HepG2 (cell line): ENCODE measurements at regions not wholly inside any gene's neighbourhood (a gene's known extent, or its start where the extent isn't known, plus 50 kb on each side); places are given as distances from the start of the nearest gene placed in this dataset.

Experiments
- CBX5 ChIP-seq: sonication (generic); formaldehyde crosslinking; IDR thresholded peaks from 2 replicates; pipeline ENCODE4 v1.4.0; 2020; ENCODE audit warnings: missing genetic modification reagents, borderline replicate concordance
- CENPBD1 ChIP-seq: sonication (generic); formaldehyde crosslinking; IDR thresholded peaks from 2 replicates; pipeline ENCODE4 v1.8.0; 2022; ENCODE audit warnings: missing genetic modification reagents, low read depth, mild to moderate bottlenecking, borderline replicate concordance
- CHCHD3 ChIP-seq: sonication (generic); formaldehyde crosslinking; IDR thresholded peaks from 2 replicates; pipeline ENCODE4 v1.8.0; 2022; ENCODE audit warnings: mild to moderate bottlenecking, missing genetic modification reagents, moderate library complexity
- DMTF1 ChIP-seq: sonication (generic); formaldehyde crosslinking; IDR thresholded peaks from 2 replicates; pipeline ENCODE4 v1.4.0; 2020; ENCODE audit warnings: mild to moderate bottlenecking, missing genetic modification reagents
- HIVEP1 ChIP-seq: sonication (generic); formaldehyde crosslinking; IDR thresholded peaks from 2 replicates; pipeline ENCODE4 v1.4.0; 2020; ENCODE audit warnings: mild to moderate bottlenecking, missing genetic modification reagents
- MED1 ChIP-seq: sonication (generic); formaldehyde crosslinking; IDR thresholded peaks from 2 replicates; pipeline ENCODE4 v1.4.0; 2020; ENCODE audit warnings: missing genetic modification reagents
- PAXIP1 ChIP-seq: sonication (generic); formaldehyde crosslinking; conservative IDR thresholded peaks from 2 replicates; pipeline ENCODE4 v1.4.0; 2020; ENCODE audit warnings: mild to moderate bottlenecking, missing genetic modification reagents, moderate library complexity
- PRDM4 ChIP-seq: sonication (generic); formaldehyde crosslinking; IDR thresholded peaks from 2 replicates; pipeline ENCODE4 v1.9.0; 2021; ENCODE audit warnings: missing genetic modification reagents, borderline replicate concordance
- ZNF296 ChIP-seq: sonication (generic); formaldehyde crosslinking; conservative IDR thresholded peaks from 2 replicates; pipeline ENCODE4 v1.5.0; 2020; ENCODE audit warnings: mild to moderate bottlenecking, missing genetic modification reagents
- ZNF318 ChIP-seq: sonication (generic); formaldehyde crosslinking; IDR thresholded peaks from 2 replicates; pipeline ENCODE4 v1.4.0; 2020; ENCODE audit warnings: mild to moderate bottlenecking, missing genetic modification reagents
- ZNF501 ChIP-seq: sonication (generic); formaldehyde crosslinking; IDR thresholded peaks from 2 replicates; pipeline ENCODE4 v1.5.1; 2020; ENCODE audit warnings: mild to moderate bottlenecking, moderate library complexity, missing genetic modification reagents

GRCh38 chr12:89019439-89020120, 332.7 kb downstream of the DUSP6 start (continued):
- TF ChIP-seq PAXIP1 (CRISPR knock-in tag), result no peak
- TF ChIP-seq ZNF296 (CRISPR knock-in tag), result no peak
- no peak for TF ChIP-seq CHCHD3 (CRISPR knock-in tag)
- no peak for TF ChIP-seq PRDM4
- no peak for TF ChIP-seq MED1 (CRISPR knock-in tag)
- TF ChIP-seq ZNF318 (CRISPR knock-in tag), result no peak
- no peak for TF ChIP-seq CBX5 (CRISPR knock-in tag)
- no peak for TF ChIP-seq HIVEP1 (CRISPR knock-in tag)
- no peak for TF ChIP-seq DMTF1 (CRISPR knock-in tag)
- TF ChIP-seq CENPBD1, result no peak
- TF ChIP-seq ZNF501 (CRISPR knock-in tag), result no peak
